Left lung (tissue), 4 donors: ENCODE measurements at regions not wholly inside any gene's neighbourhood (a gene's known extent, or its start where the extent isn't known, plus 50 kb on each side); places are given as distances from the start of the nearest gene placed in this dataset.
A peak's percentile ranks its signal among the peaks of the same experiment; 100 is the strongest.

Source experiments
- ATAC-seq: fragments of 200-7000 bp; cut with Tn5 transposase; one replicate; pipeline ENCODE4 v1.9.1; 2020; ENCODE audit warnings: moderate library complexity
- DNase-seq, 4 donors: peaks; one replicate each; pipeline ENCODE4 v3.0.0-alpha.2; 2013 to 2020
- H3K27ac ChIP-seq, 2 donors: fragments of 200-600 bp; sonication (generic) in 1 of 2; one replicate each; pipeline versions ENCODE4 v1.5.0 to v1.8.0; 2020 to 2021
- H3K27me3 ChIP-seq, 2 donors: fragments of 200-600 bp; sonication (generic) in 1 of 2; one replicate each; pipeline versions ENCODE4 v1.5.0 to v1.8.0; 2020 to 2021
- H3K36me3 ChIP-seq, 2 donors: fragments of 200-600 bp; sonication (generic) in 1 of 2; one replicate each; pipeline versions ENCODE4 v1.5.0 to v1.8.0; 2020 to 2021
- H3K4me1 ChIP-seq, 2 donors: fragments of 200-600 bp; one replicate each; pipeline ENCODE4 v1.8.0; 2021
- H3K4me3 ChIP-seq, 2 donors: fragments of 200-600 bp; sonication (generic) in 1 of 2; one replicate each; pipeline versions ENCODE4 v1.5.0 to v1.8.0; 2020 to 2021; ENCODE audit warnings: mild to moderate bottlenecking in 1 of 2
- H3K9me3 ChIP-seq, 2 donors: fragments of 200-600 bp; sonication (generic) in 1 of 2; one replicate each; pipeline versions ENCODE4 v1.5.0 to v1.8.0; 2020 to 2021
- CTCF ChIP-seq, 2 donors: fragments of 200-600 bp; sonication (generic) in 1 of 2; IDR thresholded peaks; one replicate each; pipeline versions ENCODE4 v1.5.0 to v1.8.0; 2021; ENCODE audit warnings: antibody characterized with exemption in 2 of 2
- intact Hi-C, 2 donors: fragments of 100-400 bp; cut with DNase I; formaldehyde crosslinking; loops; one replicate each; pipeline versions ENCODE4 v1.11.2 to v1.14.2; 2022
- donor health status: DM: no; HTN: yes; CAD: no.
- donor health status: DM: no; HTN: no; CAD: no.

DNA sequence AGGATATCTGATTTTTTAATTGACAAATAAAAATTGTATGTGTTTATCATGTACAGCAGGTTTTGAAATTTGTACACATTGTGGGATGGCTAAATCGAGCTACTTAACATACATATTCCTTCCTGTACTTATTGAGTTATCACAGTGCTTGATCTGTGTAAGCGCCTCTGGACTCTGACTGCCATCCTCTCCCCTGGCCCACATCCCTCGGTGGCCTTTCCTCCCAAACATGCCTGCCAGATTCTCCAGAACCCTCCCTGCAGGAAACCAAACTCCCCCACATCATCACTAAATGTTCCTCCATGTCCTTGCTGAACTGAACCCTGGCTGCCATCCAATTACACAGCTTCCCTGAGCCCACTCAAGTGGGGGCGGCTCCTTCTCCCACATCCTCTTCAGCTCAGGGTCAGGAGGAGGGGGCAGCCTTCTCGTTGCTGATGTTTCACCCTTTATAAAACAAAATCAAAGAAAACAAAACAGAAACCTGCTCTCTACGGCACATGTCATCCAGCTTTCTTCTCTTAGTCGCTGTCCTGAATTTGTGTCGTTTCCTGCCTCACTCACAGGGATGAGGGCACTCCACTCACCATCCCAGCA lies 97.1 kb upstream of the SPATA13 start:
- ATAC-seq = no peak
- no peaks in the 10 kb centered on the region for H3K4me1 ChIP-seq
- H3K27me3 ChIP-seq = no peaks in the 10 kb centered on the region
- intact Hi-C loops = no loop called here
- no peaks in the 10 kb centered on the region for H3K9me3 ChIP-seq
- no peak overlapping the region for H3K4me3 ChIP-seq
- DNase-seq = no peak
- no peaks in the 10 kb centered on the region for H3K36me3 ChIP-seq
- H3K27ac ChIP-seq = peak overlapping the region in 1 of 2 donors; percentile 45
- no peak for TF ChIP-seq CTCF (IDR thresholded peaks at IDR 0.05)

DNA sequence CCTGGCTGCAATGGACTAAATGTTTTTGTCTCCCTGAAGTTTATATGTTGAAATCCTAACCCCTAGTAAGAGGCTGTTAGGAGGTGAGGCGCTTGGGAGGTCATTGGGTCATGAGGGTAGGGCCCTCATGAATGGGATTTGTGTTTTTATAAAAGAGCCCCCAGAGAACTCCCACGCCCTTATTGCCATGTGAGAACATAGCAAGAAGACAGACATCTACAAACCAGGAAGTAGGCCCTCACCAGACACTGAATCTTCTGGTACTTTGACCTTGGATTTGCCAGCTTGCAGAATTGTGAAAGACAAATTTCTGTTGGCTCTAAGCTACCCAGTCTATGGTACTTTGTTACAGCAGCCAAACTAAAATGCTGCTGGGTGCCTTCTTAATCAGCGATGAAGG lies 96.1 kb upstream of the SPATA13 start:
- Histone ChIP-seq H3K36me3 (no peaks in the 10 kb centered on the region), H3K27me3 (no peaks in the 10 kb centered on the region), H3K4me3 (no peak overlapping the region), H3K27ac (no peak overlapping the region), H3K4me1 (no peaks in the 10 kb centered on the region), H3K9me3 (no peaks in the 10 kb centered on the region)
- intact Hi-C loops = no loop called here
- DNase-seq = no peak
- no peak for TF ChIP-seq CTCF (IDR thresholded peaks at IDR 0.05)
- no peak for ATAC-seq

- no peaks in the 10 kb centered on the region for H3K36me3 ChIP-seq
- no peaks in the 10 kb centered on the region for H3K9me3 ChIP-seq
- ATAC-seq = no peak
- no peak overlapping the region for H3K4me3 ChIP-seq
- intact Hi-C loops = no loop called here
- DNase-seq = no peak
- TF ChIP-seq CTCF (IDR thresholded peaks at IDR 0.05) = no peak
- H3K27me3 ChIP-seq = no peaks in the 10 kb centered on the region
- H3K27ac ChIP-seq = no peak overlapping the region
- H3K4me1 ChIP-seq = no peaks in the 10 kb centered on the region
Measured at GRCh38 chr13:24065176-24065575, 95.3 kb upstream of the SPATA13 start.

- no peak overlapping the region for H3K4me3 ChIP-seq
- intact Hi-C loops = no loop called here
- no peaks in the 10 kb centered on the region for H3K27me3 ChIP-seq
- ATAC-seq (no peak), DNase-seq (no peak)
- no peak overlapping the region for H3K27ac ChIP-seq
- no peaks in the 10 kb centered on the region for H3K9me3 ChIP-seq
- H3K36me3 ChIP-seq = no peaks in the 10 kb centered on the region
- no peaks in the 10 kb centered on the region for H3K4me1 ChIP-seq
- no peak for TF ChIP-seq CTCF (IDR thresholded peaks at IDR 0.05)
Measured at GRCh38 chr13:24066405-24067295, 93.9 kb upstream of the SPATA13 start.

- Histone ChIP-seq H3K9me3 (no peaks in the 10 kb centered on the region), H3K4me3 (no peak overlapping the region), H3K4me1 (no peaks in the 10 kb centered on the region), H3K27ac (no peak overlapping the region), H3K27me3 (no peaks in the 10 kb centered on the region), H3K36me3 (no peaks in the 10 kb centered on the region)
- no peak for TF ChIP-seq CTCF (IDR thresholded peaks at IDR 0.05)
- ATAC-seq (no peak), DNase-seq (no peak)
- intact Hi-C loops = no loop called here
Measured at GRCh38 chr13:24068472-24068871, 92.0 kb upstream of the SPATA13 start.
